Endothelial cell of umbilical vein (primary cell): ENCODE measurements at regions not wholly inside any gene's neighbourhood (a gene's known extent, or its start where the extent isn't known, plus 50 kb on each side); places are given as distances from the start of the nearest gene placed in this dataset.

ENCODE experiments used
- BruUV-seq: library from RNA; stranded (reverse); fragments of 400-500 nt; replicated peaks from 2 replicates; lab custom pipeline; 2021; lab: Mats Ljungman, UMichigan
- CTCF ChIA-PET: fragments of 300-600, 350-600 bp; sonication (Branson Sonifier 250); formaldehyde crosslinking; loops from one replicate; lab custom pipeline; 2021; ENCODE audit warnings: antibody characterized with exemption, inconsistent platforms; lab: Charles Lee
- POLR2A ChIA-PET: fragments of 300-600, 350-600 bp; sonication (Branson Sonifier 250); formaldehyde crosslinking; loops from one replicate; lab custom pipeline; 2021; ENCODE audit warnings: antibody characterized with exemption, inconsistent platforms; lab: Charles Lee
- DNase-seq: peaks from one replicate; pipeline ENCODE4 v3.0.0-alpha.2; 2011; ENCODE audit warnings: low read depth, low spot score
- FAIRE-seq: peaks from 2 replicates; lab custom pipeline; 2011; peaks lifted over from hg19 to GRCh38; lab: Jason Lieb, UNC
- H2AFZ ChIP-seq: 2 replicates; pipeline ENCODE4 v1.6.0; 2012; ENCODE audit warnings: low read depth, low read length, control low read depth, inconsistent platforms
- H3K27ac ChIP-seq: 2 replicates; pipeline ENCODE4 v1.5.1; 2011; ENCODE audit warnings: low read depth, mild to moderate bottlenecking, control low read depth, low read length, moderate library complexity; ENCODE audit not compliant: insufficient read depth
- H3K27me3 ChIP-seq, 2 experiments: 2 replicates each; pipeline versions ENCODE4 v1.6.0 to v1.6.1; 2011; ENCODE audit warnings: low read length in 2 of 2, mixed read lengths in 1 of 2; ENCODE audit not compliant: control insufficient read depth in 2 of 2, insufficient read depth in 2 of 2
- H3K36me3 ChIP-seq, 2 experiments: 2 replicates in 1 of 2; 3 replicates in 1 of 2; pipeline ENCODE4 v1.5.1; 2011; ENCODE audit warnings: low read length in 2 of 2, mild to moderate bottlenecking in 1 of 2, moderate library complexity in 1 of 2; ENCODE audit not compliant: control insufficient read depth in 2 of 2, insufficient read depth in 2 of 2; ENCODE audit errors: extremely low read depth in 1 of 2
- H3K4me1 ChIP-seq: 3 replicates; pipeline ENCODE4 v1.5.1; 2011; ENCODE audit warnings: mild to moderate bottlenecking, low read length; ENCODE audit not compliant: control insufficient read depth, insufficient read depth; ENCODE audit errors: extremely low read depth
- H3K4me2 ChIP-seq: 2 replicates; pipeline ENCODE4 v1.6.1; 2011; ENCODE audit warnings: low read length, control low read depth, mixed read lengths; ENCODE audit not compliant: insufficient read depth
- H3K4me3 ChIP-seq, 3 experiments: fragments of 200-600 bp in 1 of 3; sonication (generic), shearing (Covaris generic) in 1 of 3; replicated peaks in 1 of 3; 2 replicates each; pipeline ENCODE4 v1.5.1; 2011 to 2016; ENCODE audit warnings: control low read depth in 3 of 3, low read length in 3 of 3, mild to moderate bottlenecking in 2 of 3, inconsistent platforms in 1 of 3, low read depth in 1 of 3, moderate library complexity in 1 of 3; ENCODE audit not compliant: insufficient read depth in 1 of 3
- H3K79me2 ChIP-seq: 2 replicates; pipeline ENCODE4 v1.6.0; 2012; ENCODE audit warnings: low read length, inconsistent platforms; ENCODE audit not compliant: control insufficient read depth, insufficient read depth
- H3K9ac ChIP-seq: replicated peaks from 2 replicates; pipeline ENCODE3; 2011; ENCODE audit warnings: low read length, control low read depth; ENCODE audit not compliant: insufficient read depth; ENCODE audit errors: extremely low read depth
- H3K9me1 ChIP-seq: replicated peaks from 3 replicates; pipeline ENCODE4 v1.6.0; 2011; ENCODE audit warnings: mild to moderate bottlenecking, low read length; ENCODE audit not compliant: control insufficient read depth, insufficient read depth; ENCODE audit errors: extremely low read depth
- H3K9me3 ChIP-seq: replicated peaks from 2 replicates; pipeline ENCODE4 v1.5.1; 2012; ENCODE audit warnings: low read length, inconsistent platforms; ENCODE audit not compliant: control insufficient read depth, insufficient read depth
- H4K20me1 ChIP-seq: replicated peaks from 2 replicates; pipeline ENCODE3; 2011; ENCODE audit warnings: mild to moderate bottlenecking, low read length; ENCODE audit not compliant: control insufficient read depth, insufficient read depth; ENCODE audit errors: extremely low read depth
- EZH2 ChIP-seq: IDR thresholded peaks from 2 replicates; pipeline ENCODE4 v1.6.1; 2012; ENCODE audit warnings: borderline replicate concordance, low read depth, mild to moderate bottlenecking, moderate library complexity, low read length, inconsistent platforms; ENCODE audit not compliant: severe bottlenecking
- FOS ChIP-seq: IDR thresholded peaks from 2 replicates; pipeline ENCODE4 v1.6.1; 2011; ENCODE audit warnings: mild to moderate bottlenecking, low read length, moderate library complexity, borderline replicate concordance; ENCODE audit not compliant: insufficient read depth
- GATA2 ChIP-seq: IDR thresholded peaks from 2 replicates; pipeline ENCODE4 v1.7.0; 2011; ENCODE audit warnings: low read depth, mild to moderate bottlenecking, moderate library complexity, mixed read lengths, low read length; ENCODE audit not compliant: insufficient read length, insufficient read depth
- JUN ChIP-seq: IDR thresholded peaks from 2 replicates; pipeline ENCODE4 v1.6.1; 2011; ENCODE audit warnings: borderline replicate concordance, low read depth; ENCODE audit not compliant: insufficient read length, insufficient read depth
- MYC ChIP-seq: IDR thresholded peaks from one replicate; pipeline ENCODE4 v1.6.1; 2011; ENCODE audit warnings: mild to moderate bottlenecking, low read depth, low read length
- POLR2A ChIP-seq: IDR thresholded peaks from 2 replicates; pipeline ENCODE4 v1.6.1; 2012; ENCODE audit warnings: low read depth, mild to moderate bottlenecking, control low read depth, low read length
- POLR2AphosphoS5 ChIP-seq: IDR thresholded peaks from 2 replicates; pipeline ENCODE4 v1.6.1; 2012; ENCODE audit warnings: low read depth, mild to moderate bottlenecking, control low read depth, low read length, moderate library complexity; ENCODE audit not compliant: insufficient read depth
- dilution Hi-C: fragments of 300-500 bp; cut with MboI; formaldehyde crosslinking; loops from one replicate; pipeline ENCODE4 v1.15.0; 2019; ENCODE audit warnings: low sequenced_read_pairs; ENCODE audit not compliant: extremely low pct_ligation_motif_present
- intact Hi-C: fragments of 100-400 bp; cut with micrococcal nuclease; formaldehyde crosslinking; loops from one replicate; pipeline ENCODE4 v1.10.0; 2022
- TF ChIP-seq, protein P1 (sequence below): IDR thresholded peaks from 2 replicates; pipeline ENCODE4 v1.6.1; 2011; ENCODE audit not compliant: insufficient read depth, insufficient read length
- TF ChIP-seq, protein P2 (sequence below), 2 donors: IDR thresholded peaks; 1 replicate in 1 of 2; 2 replicates in 1 of 2; pipeline ENCODE4 v1.5.1; 2011; ENCODE audit warnings: low read length in 2 of 2, mild to moderate bottlenecking in 2 of 2, moderate library complexity in 2 of 2, control low read depth in 1 of 2, inconsistent platforms in 1 of 2, low read depth in 1 of 2; ENCODE audit not compliant: insufficient read depth in 1 of 2; ENCODE audit errors: extremely low read depth in 1 of 2

GRCh38 chr7:118861581-118861980 lies 637.1 kb downstream of the ANKRD7 start:
- Histone ChIP-seq H3K36me3 (no peaks in the 10 kb centered on the region), H3K79me2 (no peaks in the 10 kb centered on the region), H2AFZ (no peak overlapping the region), H3K27ac (no peak overlapping the region), H3K4me1 (no peaks in the 10 kb centered on the region), H3K27me3 (no peaks in the 10 kb centered on the region), H4K20me1 (no peaks in the 10 kb centered on the region), H3K9me1 (no peaks in the 10 kb centered on the region), H3K9me3 (peaks cover 2% of the 10 kb centered on the region), H3K4me2 (no peak overlapping the region), H3K4me3 (no peak overlapping the region), H3K9ac (no peak overlapping the region)
- no peak for DNase-seq
- dilution Hi-C loops, result no loop called here
- intact Hi-C loops, result no loop called here
- TF ChIP-seq POLR2AphosphoS5, result no peak
- no peak for TF ChIP-seq MYC
- no peak for TF ChIP-seq POLR2A
- no peak for TF ChIP-seq FOS
- TF ChIP-seq, protein P1, sequence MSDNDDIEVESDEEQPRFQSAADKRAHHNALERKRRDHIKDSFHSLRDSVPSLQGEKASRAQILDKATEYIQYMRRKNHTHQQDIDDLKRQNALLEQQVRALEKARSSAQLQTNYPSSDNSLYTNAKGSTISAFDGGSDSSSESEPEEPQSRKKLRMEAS, result no peak
- TF ChIP-seq JUN, result no peak
- no peak for TF ChIP-seq EZH2
- TF ChIP-seq, protein P2, sequence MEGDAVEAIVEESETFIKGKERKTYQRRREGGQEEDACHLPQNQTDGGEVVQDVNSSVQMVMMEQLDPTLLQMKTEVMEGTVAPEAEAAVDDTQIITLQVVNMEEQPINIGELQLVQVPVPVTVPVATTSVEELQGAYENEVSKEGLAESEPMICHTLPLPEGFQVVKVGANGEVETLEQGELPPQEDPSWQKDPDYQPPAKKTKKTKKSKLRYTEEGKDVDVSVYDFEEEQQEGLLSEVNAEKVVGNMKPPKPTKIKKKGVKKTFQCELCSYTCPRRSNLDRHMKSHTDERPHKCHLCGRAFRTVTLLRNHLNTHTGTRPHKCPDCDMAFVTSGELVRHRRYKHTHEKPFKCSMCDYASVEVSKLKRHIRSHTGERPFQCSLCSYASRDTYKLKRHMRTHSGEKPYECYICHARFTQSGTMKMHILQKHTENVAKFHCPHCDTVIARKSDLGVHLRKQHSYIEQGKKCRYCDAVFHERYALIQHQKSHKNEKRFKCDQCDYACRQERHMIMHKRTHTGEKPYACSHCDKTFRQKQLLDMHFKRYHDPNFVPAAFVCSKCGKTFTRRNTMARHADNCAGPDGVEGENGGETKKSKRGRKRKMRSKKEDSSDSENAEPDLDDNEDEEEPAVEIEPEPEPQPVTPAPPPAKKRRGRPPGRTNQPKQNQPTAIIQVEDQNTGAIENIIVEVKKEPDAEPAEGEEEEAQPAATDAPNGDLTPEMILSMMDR (IDR thresholded peaks at IDR 0.05; ENCODE audit: extremely low read depth in 1 of 2, insufficient read depth in 1 of 2, low read depth in 1 of 2, low read length in 2 of 2), result no peak
- no peak for TF ChIP-seq GATA2
- CTCF ChIA-PET, result no interaction called here
- no TSS peak for BruUV-seq
- POLR2A ChIA-PET, result no interaction called here
- no peak for FAIRE-seq
